ENCODE measurements at regions not wholly inside any gene's neighbourhood (a gene's known extent, or its start where the extent isn't known, plus 50 kb on each side); places are given as distances from the start of the nearest gene placed in this dataset.

- no peak for TF ChIP-seq RAD21 (IDR thresholded peaks at IDR 0.05; ENCODE audit: low read depth)
- no peak for TF ChIP-seq FOXM1 (IDR thresholded peaks at IDR 0.05; ENCODE audit: borderline replicate concordance, low read depth)
- no peak for TF ChIP-seq ZBTB7A (IDR thresholded peaks at IDR 0.05; ENCODE audit: low read depth)
- no peak for TF ChIP-seq CEBPB (IDR thresholded peaks at IDR 0.05)
- TF ChIP-seq TAF1 (IDR thresholded peaks at IDR 0.05; ENCODE audit: low read depth) = no peak
- TF ChIP-seq, protein P1, sequence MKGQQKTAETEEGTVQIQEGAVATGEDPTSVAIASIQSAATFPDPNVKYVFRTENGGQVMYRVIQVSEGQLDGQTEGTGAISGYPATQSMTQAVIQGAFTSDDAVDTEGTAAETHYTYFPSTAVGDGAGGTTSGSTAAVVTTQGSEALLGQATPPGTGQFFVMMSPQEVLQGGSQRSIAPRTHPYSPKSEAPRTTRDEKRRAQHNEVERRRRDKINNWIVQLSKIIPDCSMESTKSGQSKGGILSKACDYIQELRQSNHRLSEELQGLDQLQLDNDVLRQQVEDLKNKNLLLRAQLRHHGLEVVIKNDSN (IDR thresholded peaks at IDR 0.05) = no peak
- TF ChIP-seq, protein P2, sequence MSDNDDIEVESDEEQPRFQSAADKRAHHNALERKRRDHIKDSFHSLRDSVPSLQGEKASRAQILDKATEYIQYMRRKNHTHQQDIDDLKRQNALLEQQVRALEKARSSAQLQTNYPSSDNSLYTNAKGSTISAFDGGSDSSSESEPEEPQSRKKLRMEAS (IDR thresholded peaks at IDR 0.05) = no peak
These were observed 284.1 kb upstream of the EPHA7 start for GRCh38 chr6:93703431-93703830.

- TF ChIP-seq, protein P2 (IDR thresholded peaks at IDR 0.05) = no peak
- TF ChIP-seq TCF12 (IDR thresholded peaks at IDR 0.05; ENCODE audit: low read depth) = no peak
These were observed 282.2 kb upstream of the EPHA7 start for GRCh38 chr6:93701526-93701925.

- TF ChIP-seq REST (IDR thresholded peaks at IDR 0.05; ENCODE audit: low read depth) (no peak), TAF1 (IDR thresholded peaks at IDR 0.05; ENCODE audit: low read depth) (no peak), FOXM1 (IDR thresholded peaks at IDR 0.05; ENCODE audit: borderline replicate concordance, low read depth) (no peak), TEAD4 (IDR thresholded peaks at IDR 0.05) (no peak), NFIC (IDR thresholded peaks at IDR 0.05) (no peak), RAD21 (IDR thresholded peaks at IDR 0.05; ENCODE audit: low read depth) (no peak), YY1 (IDR thresholded peaks at IDR 0.05; ENCODE audit: low read depth) (no peak), TCF12 (IDR thresholded peaks at IDR 0.05; ENCODE audit: low read depth) (no peak)
- TF ChIP-seq, protein P2 (IDR thresholded peaks at IDR 0.05) = no peak
These were observed 266.1 kb upstream of the EPHA7 start for GRCh38 chr6:93685494-93685893.

DNA sequence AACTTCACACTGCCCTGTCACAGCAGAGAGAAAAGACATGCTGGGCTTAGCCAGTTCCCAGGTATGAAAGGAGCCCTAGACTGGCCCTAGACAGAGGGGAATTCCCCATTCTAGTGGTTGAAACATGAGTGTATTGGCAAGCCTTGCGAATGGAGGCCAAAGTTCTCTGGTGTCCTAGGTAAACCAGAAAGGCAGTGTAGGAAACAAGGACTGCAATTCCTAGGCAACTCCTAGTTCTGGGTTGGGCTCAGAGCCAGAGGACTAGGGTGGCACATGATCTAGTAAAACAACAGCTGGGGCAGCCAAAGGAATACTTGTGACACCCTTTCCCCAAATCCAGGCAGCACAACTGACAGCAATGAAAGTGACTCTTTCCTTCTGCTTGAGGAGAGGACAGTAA lies 265.0 kb upstream of the EPHA7 start:
- TF ChIP-seq TAF1 (IDR thresholded peaks at IDR 0.05; ENCODE audit: low read depth) (no peak), REST (IDR thresholded peaks at IDR 0.05; ENCODE audit: low read depth) (no peak), CEBPB (IDR thresholded peaks at IDR 0.05) (no peak), FOXM1 (IDR thresholded peaks at IDR 0.05; ENCODE audit: borderline replicate concordance, low read depth) (no peak), ZBTB7A (IDR thresholded peaks at IDR 0.05; ENCODE audit: low read depth) (no peak), YY1 (IDR thresholded peaks at IDR 0.05; ENCODE audit: low read depth) (no peak), RAD21 (IDR thresholded peaks at IDR 0.05; ENCODE audit: low read depth) (no peak), TEAD4 (IDR thresholded peaks at IDR 0.05) (no peak), NFIC (IDR thresholded peaks at IDR 0.05) (no peak), EGR1 (IDR thresholded peaks at IDR 0.05) (no peak), EP300 (IDR thresholded peaks at IDR 0.05; ENCODE audit: borderline replicate concordance) (no peak), TCF12 (IDR thresholded peaks at IDR 0.05; ENCODE audit: low read depth) (no peak)
- TF ChIP-seq, protein P1 (IDR thresholded peaks at IDR 0.05) = no peak
- TF ChIP-seq, protein P2 (IDR thresholded peaks at IDR 0.05) = no peak

DNA sequence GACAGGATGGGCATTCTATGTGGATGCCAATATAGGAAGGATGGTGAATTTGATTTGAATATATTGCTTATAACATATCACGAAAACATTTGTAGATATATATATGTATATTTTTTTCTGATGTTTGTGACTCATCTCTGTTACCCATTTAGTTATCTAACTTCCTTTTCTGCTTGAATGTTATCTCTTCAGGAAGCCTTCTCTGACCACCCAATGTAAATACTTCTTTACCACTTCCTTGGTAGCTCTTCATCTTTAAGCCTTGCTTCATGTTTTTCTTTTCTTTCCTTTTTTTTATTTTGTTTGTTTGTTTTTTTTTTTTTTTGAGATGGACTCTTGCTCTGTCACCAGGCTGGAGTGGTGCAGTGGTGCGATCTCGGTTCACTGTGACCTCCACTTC lies 260.5 kb upstream of the EPHA7 start:
- TF ChIP-seq EGR1 (IDR thresholded peaks at IDR 0.05) (no peak), TCF12 (IDR thresholded peaks at IDR 0.05; ENCODE audit: low read depth) (no peak), FOXM1 (IDR thresholded peaks at IDR 0.05; ENCODE audit: borderline replicate concordance, low read depth) (no peak), REST (IDR thresholded peaks at IDR 0.05; ENCODE audit: low read depth) (no peak), YY1 (IDR thresholded peaks at IDR 0.05; ENCODE audit: low read depth) (no peak), CREB1 (IDR thresholded peaks at IDR 0.05; ENCODE audit: low read depth) (no peak), ZBTB7A (IDR thresholded peaks at IDR 0.05; ENCODE audit: low read depth) (no peak), RAD21 (IDR thresholded peaks at IDR 0.05; ENCODE audit: low read depth) (no peak), TAF1 (IDR thresholded peaks at IDR 0.05; ENCODE audit: low read depth) (no peak)
- TF ChIP-seq, protein P2 (IDR thresholded peaks at IDR 0.05) = no peak
- TF ChIP-seq, protein P1 (IDR thresholded peaks at IDR 0.05) = no peak
